GM23338 (cell line): ENCODE measurements at regions not wholly inside any gene's neighbourhood (a gene's known extent, or its start where the extent isn't known, plus 50 kb on each side); places are given as distances from the start of the nearest gene placed in this dataset.

Source experiments
- ATAC-seq: fragments of 200-7000 bp; cut with Tn5 transposase; 3 replicates; pipeline ENCODE4 v1.9.1; 2020
- DNase-seq: peaks from one replicate; pipeline ENCODE4 v3.0.0-alpha.2; 2015; ENCODE audit warnings: low spot score
- H2AFZ ChIP-seq: fragments of 200-600 bp; sonication (generic); 2 replicates; pipeline ENCODE4 v1.8.0; 2016; ENCODE audit warnings: antibody characterized with exemption, mild to moderate bottlenecking, moderate library complexity
- H3F3A ChIP-seq: fragments of 200-600 bp; sonication (generic); replicated peaks from 2 replicates; pipeline ENCODE4 v1.8.0; 2017; ENCODE audit warnings: antibody characterized with exemption, mixed run types, low read depth
- H3K27ac ChIP-seq: fragments of 200-600 bp; sonication (generic); 2 replicates; pipeline ENCODE4 v1.6.1; 2016; ENCODE audit warnings: low read depth
- H3K27me3 ChIP-seq: fragments of 200-600 bp; sonication (generic); 2 replicates; pipeline ENCODE4 v1.8.0; 2016; ENCODE audit warnings: mild to moderate bottlenecking, mixed run types, moderate library complexity; ENCODE audit not compliant: insufficient read depth
- H3K36me3 ChIP-seq: fragments of 200-600 bp; sonication (generic); 2 replicates; pipeline ENCODE4 v1.8.0; 2016; ENCODE audit warnings: mild to moderate bottlenecking; ENCODE audit not compliant: insufficient read depth
- H3K4me1 ChIP-seq: fragments of 200-600 bp; sonication (generic); 2 replicates; pipeline ENCODE4 v1.8.0; 2016; ENCODE audit warnings: mild to moderate bottlenecking, moderate library complexity; ENCODE audit not compliant: insufficient read depth
- H3K4me2 ChIP-seq: fragments of 200-600 bp; sonication (generic); 2 replicates; pipeline ENCODE4 v1.7.1; 2017; ENCODE audit warnings: mixed run types
- H3K4me3 ChIP-seq: fragments of 200-600 bp; sonication (generic); 2 replicates; pipeline ENCODE4 v1.6.1; 2016; ENCODE audit warnings: mixed run types
- H3K79me2 ChIP-seq: fragments of 200-600 bp; sonication (generic); replicated peaks from 2 replicates; pipeline ENCODE4 v1.8.0; 2017; ENCODE audit warnings: mild to moderate bottlenecking; ENCODE audit not compliant: insufficient read depth
- H3K9me2 ChIP-seq: fragments of 200-600 bp; sonication (generic); 2 replicates; pipeline ENCODE4 v1.8.0; 2017; ENCODE audit not compliant: insufficient read depth
- H4K20me1 ChIP-seq: fragments of 200-600 bp; sonication (generic); replicated peaks from 2 replicates; pipeline ENCODE4 v1.8.0; 2017; ENCODE audit warnings: mild to moderate bottlenecking; ENCODE audit not compliant: insufficient read depth
- H3K27ac Mint-ChIP-seq: 2 replicates; pipeline ENCODE4 v1.8.0; 2020; ENCODE audit warnings: inconsistent platforms, mild to moderate bottlenecking, moderate library complexity, mixed read lengths
- H3K27me3 Mint-ChIP-seq: 3 replicates; pipeline ENCODE4 v1.8.0; 2022; ENCODE audit warnings: low read depth, mild to moderate bottlenecking, moderate library complexity, mixed read lengths, inconsistent platforms; ENCODE audit not compliant: insufficient read depth, poor library complexity
- H3K36me3 Mint-ChIP-seq: 3 replicates; pipeline ENCODE4 v1.8.0; 2021; ENCODE audit warnings: low read depth, mild to moderate bottlenecking, inconsistent platforms, moderate library complexity, mixed read lengths
- H3K4me1 Mint-ChIP-seq: 3 replicates; pipeline ENCODE4 v1.8.0; 2020; ENCODE audit warnings: mild to moderate bottlenecking, inconsistent platforms, mixed read lengths
- H3K4me3 Mint-ChIP-seq: 3 replicates; pipeline ENCODE4 v1.8.0; 2021; ENCODE audit warnings: moderate library complexity, mild to moderate bottlenecking, inconsistent platforms, mixed read lengths
- H3K9me3 Mint-ChIP-seq: 3 replicates; pipeline ENCODE4 v1.8.0; 2020; ENCODE audit warnings: moderate library complexity, mild to moderate bottlenecking, inconsistent platforms, mixed read lengths
- CREB1 ChIP-seq: fragments of 250-450 bp; sonication (Bioruptor Pico); IDR thresholded peaks from 2 replicates; pipeline ENCODE4 v1.5.0; 2020; ENCODE audit warnings: low read depth, mild to moderate bottlenecking, moderate library complexity
- NANOG ChIP-seq: IDR thresholded peaks from 2 replicates; pipeline ENCODE4 v1.6.1; 2016; ENCODE audit warnings: antibody characterized with exemption, borderline replicate concordance
- POLR2AphosphoS5 ChIP-seq: IDR thresholded peaks from 2 replicates; pipeline ENCODE4 v1.6.1; 2016; ENCODE audit warnings: antibody characterized with exemption, low read depth
- ZNF114 ChIP-seq: fragments of 250-450 bp; sonication (Bioruptor Pico); IDR thresholded peaks from 2 replicates; pipeline ENCODE4 v1.5.0; 2020; ENCODE audit warnings: mild to moderate bottlenecking, moderate library complexity
- ZNF331 ChIP-seq: fragments of 250-450 bp; sonication (Bioruptor Pico); IDR thresholded peaks from 2 replicates; pipeline ENCODE4 v1.5.0; 2020; ENCODE audit warnings: low read depth, mild to moderate bottlenecking, moderate library complexity
- TF ChIP-seq, protein P1 (sequence below): IDR thresholded peaks from one replicate; pipeline ENCODE4 v1.6.1; 2018; ENCODE audit warnings: antibody characterized with exemption; ENCODE audit not compliant: unreplicated experiment
- TF ChIP-seq, protein P2 (sequence below): fragments of 250-450 bp; sonication (Bioruptor Pico); IDR thresholded peaks from 2 replicates; pipeline ENCODE4 v1.5.0; 2020; ENCODE audit warnings: mild to moderate bottlenecking, moderate library complexity
- TF ChIP-seq, protein P3 (sequence below): IDR thresholded peaks from 2 replicates; pipeline ENCODE4 v1.6.1; 2016; ENCODE audit warnings: antibody characterized with exemption

DNA sequence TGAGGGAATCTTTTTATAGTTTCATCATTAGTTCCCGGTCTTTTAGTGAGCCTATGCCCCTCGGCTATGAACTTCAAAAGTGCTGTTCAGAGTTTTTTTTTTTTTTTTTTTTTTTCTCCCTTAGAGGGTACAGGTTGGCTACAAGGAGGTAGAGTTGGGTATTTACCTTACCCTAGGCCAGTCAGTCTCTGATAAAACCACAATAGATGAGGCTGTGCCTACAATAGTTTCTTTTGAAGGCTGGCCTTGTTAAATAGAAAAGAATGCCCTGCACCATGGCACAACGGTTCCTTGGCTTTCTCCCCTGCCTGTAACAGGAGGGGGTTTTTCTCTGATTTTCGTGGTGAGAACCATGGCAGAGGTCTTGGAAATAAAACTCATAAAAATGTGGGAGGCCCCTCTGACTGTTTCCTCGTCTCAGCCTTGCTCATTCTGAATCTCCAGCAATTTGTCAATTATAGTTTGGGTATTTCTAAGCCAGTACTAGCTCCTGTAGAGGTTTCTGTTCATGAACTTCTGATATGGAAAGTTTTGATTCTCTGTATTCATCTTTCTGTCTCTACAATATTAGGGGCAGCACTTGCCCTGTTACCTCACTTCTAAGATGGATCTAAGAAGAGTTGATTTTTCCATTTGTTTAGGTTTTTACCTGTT is 152.0 kb downstream of the MTRR start (continued):
- TF ChIP-seq, protein P1, sequence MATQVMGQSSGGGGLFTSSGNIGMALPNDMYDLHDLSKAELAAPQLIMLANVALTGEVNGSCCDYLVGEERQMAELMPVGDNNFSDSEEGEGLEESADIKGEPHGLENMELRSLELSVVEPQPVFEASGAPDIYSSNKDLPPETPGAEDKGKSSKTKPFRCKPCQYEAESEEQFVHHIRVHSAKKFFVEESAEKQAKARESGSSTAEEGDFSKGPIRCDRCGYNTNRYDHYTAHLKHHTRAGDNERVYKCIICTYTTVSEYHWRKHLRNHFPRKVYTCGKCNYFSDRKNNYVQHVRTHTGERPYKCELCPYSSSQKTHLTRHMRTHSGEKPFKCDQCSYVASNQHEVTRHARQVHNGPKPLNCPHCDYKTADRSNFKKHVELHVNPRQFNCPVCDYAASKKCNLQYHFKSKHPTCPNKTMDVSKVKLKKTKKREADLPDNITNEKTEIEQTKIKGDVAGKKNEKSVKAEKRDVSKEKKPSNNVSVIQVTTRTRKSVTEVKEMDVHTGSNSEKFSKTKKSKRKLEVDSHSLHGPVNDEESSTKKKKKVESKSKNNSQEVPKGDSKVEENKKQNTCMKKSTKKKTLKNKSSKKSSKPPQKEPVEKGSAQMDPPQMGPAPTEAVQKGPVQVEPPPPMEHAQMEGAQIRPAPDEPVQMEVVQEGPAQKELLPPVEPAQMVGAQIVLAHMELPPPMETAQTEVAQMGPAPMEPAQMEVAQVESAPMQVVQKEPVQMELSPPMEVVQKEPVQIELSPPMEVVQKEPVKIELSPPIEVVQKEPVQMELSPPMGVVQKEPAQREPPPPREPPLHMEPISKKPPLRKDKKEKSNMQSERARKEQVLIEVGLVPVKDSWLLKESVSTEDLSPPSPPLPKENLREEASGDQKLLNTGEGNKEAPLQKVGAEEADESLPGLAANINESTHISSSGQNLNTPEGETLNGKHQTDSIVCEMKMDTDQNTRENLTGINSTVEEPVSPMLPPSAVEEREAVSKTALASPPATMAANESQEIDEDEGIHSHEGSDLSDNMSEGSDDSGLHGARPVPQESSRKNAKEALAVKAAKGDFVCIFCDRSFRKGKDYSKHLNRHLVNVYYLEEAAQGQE, result no peak

DNA sequence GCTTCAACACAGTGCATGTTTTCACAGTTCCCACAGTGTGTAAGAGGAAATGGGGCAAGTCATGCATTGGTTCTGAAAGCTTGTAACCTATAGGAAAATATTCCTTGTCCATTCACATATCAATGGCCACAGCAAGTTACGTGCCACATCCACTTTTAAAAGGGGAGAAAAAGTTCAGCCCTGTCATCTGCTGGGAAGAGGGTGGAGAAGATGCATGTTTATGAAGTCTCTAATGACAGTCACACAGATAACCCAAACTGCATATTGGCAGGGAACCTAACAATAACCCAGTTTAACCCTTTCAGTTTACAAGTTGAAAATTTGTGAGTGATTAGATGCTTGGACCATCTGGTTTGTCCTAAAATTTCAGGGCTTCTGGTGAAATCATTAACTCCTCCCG is 159.3 kb downstream of the MTRR start:
- H3K27me3 ChIP-seq, result no peaks in the 10 kb centered on the region
- peaks cover 1% of the 10 kb centered on the region for H3K27me3 Mint-ChIP-seq
- H3K27ac ChIP-seq, result no peak overlapping the region
- no peaks in the 10 kb centered on the region for H4K20me1 ChIP-seq
- no peaks in the 10 kb centered on the region for H3K79me2 ChIP-seq
- ATAC-seq (no peak), DNase-seq (no peak)
- no peak overlapping the region for H3K4me3 ChIP-seq
- H3K9me2 ChIP-seq, result peaks cover 4% of the 10 kb centered on the region; the same call in 1 of the 2 replicates
- no peak overlapping the region for H3K4me2 ChIP-seq
- H3K27ac Mint-ChIP-seq, result no peak overlapping the region
- 0 out of 2 replicates have a peak overlapping the region, but pooled peaks have one; percentile 25 for H2AFZ ChIP-seq
- no peaks in the 10 kb centered on the region for H3F3A ChIP-seq
- no peaks in the 10 kb centered on the region; the same call in 2 of the 3 replicates for H3K9me3 Mint-ChIP-seq
- H3K36me3 Mint-ChIP-seq, result no peaks in the 10 kb centered on the region
- no peaks in the 10 kb centered on the region for H3K36me3 ChIP-seq
- H3K4me3 Mint-ChIP-seq, result no peak overlapping the region
- H3K4me1 ChIP-seq, result no peaks in the 10 kb centered on the region; the same call in 1 of the 2 replicates
- H3K4me1 Mint-ChIP-seq, result no peaks in the 10 kb centered on the region; the same call in 2 of the 3 replicates
- TF ChIP-seq ZNF114 (no peak), POLR2AphosphoS5 (no peak), NANOG (no peak), ZNF331 (CRISPR knock-in tag) (no peak), CREB1 (CRISPR knock-in tag) (no peak)
- TF ChIP-seq, protein P2, sequence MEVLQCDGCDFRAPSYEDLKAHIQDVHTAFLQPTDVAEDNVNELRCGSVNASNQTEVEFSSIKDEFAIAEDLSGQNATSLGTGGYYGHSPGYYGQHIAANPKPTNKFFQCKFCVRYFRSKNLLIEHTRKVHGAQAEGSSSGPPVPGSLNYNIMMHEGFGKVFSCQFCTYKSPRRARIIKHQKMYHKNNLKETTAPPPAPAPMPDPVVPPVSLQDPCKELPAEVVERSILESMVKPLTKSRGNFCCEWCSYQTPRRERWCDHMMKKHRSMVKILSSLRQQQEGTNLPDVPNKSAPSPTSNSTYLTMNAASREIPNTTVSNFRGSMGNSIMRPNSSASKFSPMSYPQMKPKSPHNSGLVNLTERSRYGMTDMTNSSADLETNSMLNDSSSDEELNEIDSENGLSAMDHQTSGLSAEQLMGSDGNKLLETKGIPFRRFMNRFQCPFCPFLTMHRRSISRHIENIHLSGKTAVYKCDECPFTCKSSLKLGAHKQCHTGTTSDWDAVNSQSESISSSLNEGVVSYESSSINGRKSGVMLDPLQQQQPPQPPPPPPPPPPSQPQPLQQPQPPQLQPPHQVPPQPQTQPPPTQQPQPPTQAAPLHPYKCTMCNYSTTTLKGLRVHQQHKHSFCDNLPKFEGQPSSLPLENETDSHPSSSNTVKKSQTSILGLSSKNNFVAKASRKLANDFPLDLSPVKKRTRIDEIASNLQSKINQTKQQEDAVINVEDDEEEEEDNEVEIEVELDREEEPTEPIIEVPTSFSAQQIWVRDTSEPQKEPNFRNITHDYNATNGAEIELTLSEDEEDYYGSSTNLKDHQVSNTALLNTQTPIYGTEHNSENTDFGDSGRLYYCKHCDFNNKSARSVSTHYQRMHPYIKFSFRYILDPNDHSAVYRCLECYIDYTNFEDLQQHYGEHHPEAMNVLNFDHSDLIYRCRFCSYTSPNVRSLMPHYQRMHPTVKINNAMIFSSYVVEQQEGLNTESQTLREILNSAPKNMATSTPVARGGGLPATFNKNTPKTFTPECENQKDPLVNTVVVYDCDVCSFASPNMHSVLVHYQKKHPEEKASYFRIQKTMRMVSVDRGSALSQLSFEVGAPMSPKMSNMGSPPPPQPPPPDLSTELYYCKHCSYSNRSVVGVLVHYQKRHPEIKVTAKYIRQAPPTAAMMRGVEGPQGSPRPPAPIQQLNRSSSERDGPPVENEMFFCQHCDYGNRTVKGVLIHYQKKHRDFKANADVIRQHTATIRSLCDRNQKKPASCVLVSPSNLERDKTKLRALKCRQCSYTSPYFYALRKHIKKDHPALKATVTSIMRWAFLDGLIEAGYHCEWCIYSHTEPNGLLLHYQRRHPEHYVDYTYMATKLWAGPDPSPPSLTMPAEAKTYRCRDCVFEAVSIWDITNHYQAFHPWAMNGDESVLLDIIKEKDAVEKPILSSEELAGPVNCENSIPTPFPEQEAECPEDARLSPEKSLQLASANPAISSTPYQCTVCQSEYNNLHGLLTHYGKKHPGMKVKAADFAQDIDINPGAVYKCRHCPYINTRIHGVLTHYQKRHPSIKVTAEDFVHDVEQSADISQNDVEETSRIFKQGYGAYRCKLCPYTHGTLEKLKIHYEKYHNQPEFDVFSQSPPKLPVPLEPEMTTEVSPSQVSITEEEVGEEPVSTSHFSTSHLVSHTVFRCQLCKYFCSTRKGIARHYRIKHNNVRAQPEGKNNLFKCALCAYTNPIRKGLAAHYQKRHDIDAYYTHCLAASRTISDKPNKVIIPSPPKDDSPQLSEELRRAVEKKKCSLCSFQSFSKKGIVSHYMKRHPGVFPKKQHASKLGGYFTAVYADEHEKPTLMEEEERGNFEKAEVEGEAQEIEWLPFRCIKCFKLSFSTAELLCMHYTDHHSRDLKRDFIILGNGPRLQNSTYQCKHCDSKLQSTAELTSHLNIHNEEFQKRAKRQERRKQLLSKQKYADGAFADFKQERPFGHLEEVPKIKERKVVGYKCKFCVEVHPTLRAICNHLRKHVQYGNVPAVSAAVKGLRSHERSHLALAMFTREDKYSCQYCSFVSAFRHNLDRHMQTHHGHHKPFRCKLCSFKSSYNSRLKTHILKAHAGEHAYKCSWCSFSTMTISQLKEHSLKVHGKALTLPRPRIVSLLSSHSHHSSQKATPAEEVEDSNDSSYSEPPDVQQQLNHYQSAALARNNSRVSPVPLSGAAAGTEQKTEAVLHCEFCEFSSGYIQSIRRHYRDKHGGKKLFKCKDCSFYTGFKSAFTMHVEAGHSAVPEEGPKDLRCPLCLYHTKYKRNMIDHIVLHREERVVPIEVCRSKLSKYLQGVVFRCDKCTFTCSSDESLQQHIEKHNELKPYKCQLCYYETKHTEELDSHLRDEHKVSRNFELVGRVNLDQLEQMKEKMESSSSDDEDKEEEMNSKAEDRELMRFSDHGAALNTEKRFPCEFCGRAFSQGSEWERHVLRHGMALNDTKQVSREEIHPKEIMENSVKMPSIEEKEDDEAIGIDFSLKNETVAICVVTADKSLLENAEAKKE (CRISPR knock-in tag), result no peak
- TF ChIP-seq, protein P1, result no peak
- TF ChIP-seq, protein P3, sequence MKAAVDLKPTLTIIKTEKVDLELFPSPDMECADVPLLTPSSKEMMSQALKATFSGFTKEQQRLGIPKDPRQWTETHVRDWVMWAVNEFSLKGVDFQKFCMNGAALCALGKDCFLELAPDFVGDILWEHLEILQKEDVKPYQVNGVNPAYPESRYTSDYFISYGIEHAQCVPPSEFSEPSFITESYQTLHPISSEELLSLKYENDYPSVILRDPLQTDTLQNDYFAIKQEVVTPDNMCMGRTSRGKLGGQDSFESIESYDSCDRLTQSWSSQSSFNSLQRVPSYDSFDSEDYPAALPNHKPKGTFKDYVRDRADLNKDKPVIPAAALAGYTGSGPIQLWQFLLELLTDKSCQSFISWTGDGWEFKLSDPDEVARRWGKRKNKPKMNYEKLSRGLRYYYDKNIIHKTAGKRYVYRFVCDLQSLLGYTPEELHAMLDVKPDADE, result no peak
